ENCODE measurements at regions not wholly inside any gene's neighbourhood (a gene's known extent, or its start where the extent isn't known, plus 50 kb on each side); places are given as distances from the start of the nearest gene placed in this dataset.
"Not testable (repeated sequence)": the region's sequence is repeated elsewhere in the genome, so short reads cannot be mapped to it uniquely, and the experiment has no call there.

GRCh38 chr10:36026081-36026480 lies 384.0 kb upstream of the FZD8 start:
- DNase-seq: no peak

DNA sequence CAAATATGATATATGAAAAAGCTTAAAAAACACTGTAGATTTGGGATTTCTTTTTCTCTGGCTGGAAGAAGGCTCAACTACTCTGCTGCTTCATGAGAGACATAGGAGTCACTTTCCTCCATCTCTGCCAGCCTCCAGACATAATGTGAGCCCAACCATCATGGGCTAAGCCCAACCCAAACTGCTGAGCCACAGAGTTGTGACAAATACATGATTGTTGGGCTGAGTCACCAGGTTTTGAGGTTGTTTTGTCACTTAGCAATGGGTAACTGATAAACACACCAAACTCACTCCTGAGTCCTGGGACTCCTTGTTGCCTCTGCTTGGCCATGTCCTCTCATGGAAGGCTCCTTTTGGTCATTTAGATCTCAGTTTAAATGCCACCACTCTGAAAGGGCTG lies 381.8 kb upstream of the FZD8 start:
- DNase-seq: peak; percentile 15 to 37

GRCh38 chr10:36021096-36021495 lies 379.0 kb upstream of the FZD8 start:
- DNase-seq: no peak

DNA sequence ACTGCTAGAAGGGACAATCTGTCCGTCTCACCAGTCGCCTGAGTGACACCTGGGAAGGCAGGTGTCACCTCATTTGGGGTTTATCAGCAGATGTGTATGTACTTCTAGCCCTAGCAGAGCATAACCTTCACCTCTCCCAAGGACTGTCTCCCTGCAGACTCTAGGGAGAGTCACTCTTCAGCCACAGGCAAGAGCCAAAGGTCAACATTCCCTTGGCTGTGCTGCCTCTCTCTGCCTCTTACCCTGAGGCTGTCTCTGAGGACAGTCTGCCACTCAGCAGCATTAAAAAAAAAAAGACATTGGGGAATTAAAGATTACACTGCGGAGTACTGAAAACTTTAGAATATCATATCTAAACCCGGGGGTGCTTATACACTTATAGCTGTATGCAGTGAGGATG lies 377.7 kb upstream of the FZD8 start:
- DNase-seq: no peak

- DNase-seq: no peak
Measured at GRCh38 chr10:36018996-36019395, 376.9 kb upstream of the FZD8 start.

DNA sequence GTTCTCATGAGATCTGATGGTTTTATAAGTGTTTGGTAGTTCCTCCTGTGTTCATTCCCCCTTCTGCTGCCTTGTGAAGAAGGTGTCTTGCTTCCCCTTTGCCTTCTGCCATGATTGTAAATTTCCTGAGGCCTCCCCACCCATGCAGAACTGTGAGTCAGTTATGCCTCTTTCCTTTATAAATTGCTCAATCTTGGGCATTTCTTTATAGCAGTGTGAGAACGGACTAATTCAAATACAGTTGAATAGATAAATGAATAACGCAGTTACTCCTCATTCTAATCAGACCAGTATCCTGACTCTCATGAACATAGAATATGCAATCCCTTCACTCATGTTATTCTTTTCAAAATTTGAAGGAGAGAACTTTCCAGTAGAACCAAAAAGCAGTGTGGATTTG lies 375.0 kb upstream of the FZD8 start:
- no peak for DNase-seq

GRCh38 chr10:36007369-36007768 lies 365.3 kb upstream of the FZD8 start:
- DNase-seq: no peak

- no peak for DNase-seq
Measured at GRCh38 chr10:36003688-36004087, 361.6 kb upstream of the FZD8 start.

DNA sequence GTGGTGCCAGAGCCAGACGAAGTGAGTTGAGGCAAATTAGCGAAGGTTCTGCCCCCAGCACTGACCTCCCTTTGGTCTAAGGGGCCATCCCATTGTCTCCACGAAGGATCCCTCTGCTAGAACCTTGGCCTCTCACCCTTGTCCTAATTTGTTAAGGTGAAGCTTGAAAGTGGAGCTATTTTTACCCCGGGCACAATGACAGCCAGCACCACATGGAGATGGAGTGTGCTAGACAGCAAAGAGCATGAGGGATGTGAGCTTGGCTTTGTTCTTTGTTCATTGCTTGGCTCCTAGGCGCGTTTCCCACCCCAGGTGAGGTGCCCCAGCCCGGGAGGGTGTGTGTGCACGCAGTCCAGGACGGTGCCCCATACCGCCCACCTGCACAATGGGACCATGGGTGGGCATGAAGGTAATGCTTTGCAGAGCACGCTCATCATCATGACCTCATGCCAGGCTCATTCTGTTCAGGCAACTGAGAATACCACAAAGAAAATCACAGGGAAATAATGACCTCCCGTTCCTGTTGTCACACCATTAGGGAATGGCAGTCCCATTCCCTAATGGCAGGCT lies 361.0 kb upstream of the FZD8 start:
- no peak for DNase-seq

DNA sequence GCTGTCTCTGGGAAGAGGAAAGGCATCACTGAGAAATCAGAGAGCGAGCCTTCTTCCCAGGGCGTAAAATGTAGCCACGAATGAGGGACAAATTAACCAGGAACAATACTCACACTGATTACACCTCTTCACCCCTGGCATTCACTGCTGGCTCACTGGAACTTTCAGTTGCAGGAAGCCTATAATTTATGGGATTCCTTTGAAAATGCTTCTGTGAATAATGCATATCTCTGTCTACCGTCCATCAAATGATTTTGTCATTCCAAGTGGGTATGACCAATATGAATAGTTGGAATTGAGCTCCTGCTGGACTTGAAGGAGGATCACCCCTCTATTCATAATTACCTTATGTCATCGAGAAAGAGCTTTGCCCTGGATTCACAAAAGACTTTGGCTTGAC lies 360.3 kb upstream of the FZD8 start:
- DNase-seq: no peak

DNA sequence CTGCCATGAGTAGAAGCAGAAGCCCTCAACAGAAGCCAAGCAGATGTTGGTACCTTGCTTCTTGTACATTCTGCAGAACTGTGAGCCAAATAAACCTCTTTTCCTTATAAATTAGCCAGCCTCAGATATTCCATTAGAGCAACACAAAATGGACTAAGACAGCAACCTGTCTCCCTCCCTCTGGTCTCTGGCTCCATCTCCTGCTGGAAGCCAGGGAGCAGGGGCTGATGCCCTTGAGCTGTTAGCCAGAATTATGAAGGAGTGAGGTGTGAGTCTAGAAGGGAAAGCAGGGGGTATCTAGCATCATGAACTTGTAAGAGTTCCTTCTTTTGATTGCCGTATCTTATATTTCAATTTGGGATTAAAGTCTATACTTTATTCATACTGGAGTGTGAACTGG lies 358.7 kb upstream of the FZD8 start:
- not testable (repeated sequence) for DNase-seq

- DNase-seq: no peak
Measured at GRCh38 chr10:35998026-35998425, 355.9 kb upstream of the FZD8 start.

DNA sequence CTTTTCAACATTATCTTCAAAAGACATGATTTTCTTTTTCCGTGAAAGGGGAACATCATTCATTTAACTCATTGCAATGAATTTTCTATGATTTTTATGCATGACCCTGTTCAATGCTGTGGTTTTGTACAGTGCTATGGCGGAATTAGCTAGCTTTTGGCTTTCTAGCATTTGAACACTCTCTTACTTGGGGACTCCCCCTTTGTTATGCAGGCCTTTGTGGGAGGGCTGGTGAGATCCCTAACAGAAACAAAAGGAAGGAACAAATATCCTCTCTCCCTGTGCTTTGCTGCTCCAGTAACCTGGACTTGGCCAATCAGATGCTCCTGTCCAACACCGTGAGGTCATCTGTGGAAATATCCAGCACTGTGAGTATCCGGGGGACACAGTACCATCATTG lies 353.4 kb upstream of the FZD8 start:
- no peak for DNase-seq

DNA sequence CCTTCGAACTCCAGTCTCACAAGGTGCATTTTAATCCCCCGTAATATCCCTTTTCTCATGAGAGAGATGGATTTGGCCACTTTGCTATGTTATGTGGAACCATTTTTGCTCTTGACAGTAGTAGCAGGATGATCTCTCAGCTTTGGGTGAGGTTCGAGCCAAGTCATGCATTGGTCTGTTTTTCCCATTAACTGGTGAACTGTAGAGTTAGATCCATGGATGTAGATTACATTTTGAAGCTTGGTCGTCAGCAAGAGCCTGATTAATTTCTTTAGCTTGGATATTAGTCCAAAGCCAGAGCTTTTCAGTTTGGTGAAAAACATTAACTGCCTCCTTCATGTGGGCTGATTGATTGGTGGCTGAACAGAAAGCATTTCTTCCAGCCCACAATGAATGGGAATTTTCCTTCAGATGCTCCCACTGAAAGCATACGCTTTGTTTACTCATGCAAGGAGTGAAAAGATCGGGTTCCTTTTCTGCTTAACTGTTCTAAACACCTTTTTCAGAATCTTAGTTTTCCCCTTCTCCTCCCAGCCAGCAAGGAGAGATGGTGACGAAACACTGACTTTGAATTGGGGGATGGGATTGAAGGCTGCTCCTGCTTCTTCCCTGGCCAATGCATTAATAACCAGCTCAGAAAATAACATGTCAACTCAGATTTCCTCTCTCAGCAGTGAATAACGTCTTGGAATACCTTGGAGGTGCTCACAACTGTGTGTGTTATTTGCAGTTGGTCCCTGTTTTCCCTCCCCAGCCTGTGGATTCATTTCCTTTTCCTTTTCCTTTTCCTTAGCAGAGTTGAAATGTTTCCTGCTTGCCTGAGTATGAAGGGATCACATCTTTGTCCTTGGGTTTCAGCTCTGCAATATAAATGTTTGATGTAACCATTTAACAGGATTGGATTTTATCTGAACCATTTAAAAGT lies 351.8 kb upstream of the FZD8 start:
- DNase-seq: no peak

DNA sequence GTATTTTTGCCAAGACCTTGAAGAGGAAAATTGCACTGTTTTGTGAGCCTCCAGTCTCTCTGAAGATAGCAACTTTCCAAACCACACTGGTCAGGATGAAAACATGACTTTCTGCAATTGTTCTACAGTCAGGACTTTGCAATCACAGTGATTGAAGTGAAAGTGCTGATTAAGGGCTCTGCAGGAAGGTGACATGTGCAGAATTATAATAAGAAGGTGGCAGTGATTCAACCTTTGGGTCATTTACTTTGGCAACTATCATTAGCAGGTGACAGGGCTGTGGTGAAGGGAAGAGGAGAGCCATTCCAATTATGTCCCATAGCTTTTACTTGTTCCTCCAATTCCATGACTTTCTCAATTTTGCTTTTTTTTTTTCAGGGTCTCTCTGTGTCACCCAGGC lies 350.0 kb upstream of the FZD8 start:
- no peak for DNase-seq

DNA sequence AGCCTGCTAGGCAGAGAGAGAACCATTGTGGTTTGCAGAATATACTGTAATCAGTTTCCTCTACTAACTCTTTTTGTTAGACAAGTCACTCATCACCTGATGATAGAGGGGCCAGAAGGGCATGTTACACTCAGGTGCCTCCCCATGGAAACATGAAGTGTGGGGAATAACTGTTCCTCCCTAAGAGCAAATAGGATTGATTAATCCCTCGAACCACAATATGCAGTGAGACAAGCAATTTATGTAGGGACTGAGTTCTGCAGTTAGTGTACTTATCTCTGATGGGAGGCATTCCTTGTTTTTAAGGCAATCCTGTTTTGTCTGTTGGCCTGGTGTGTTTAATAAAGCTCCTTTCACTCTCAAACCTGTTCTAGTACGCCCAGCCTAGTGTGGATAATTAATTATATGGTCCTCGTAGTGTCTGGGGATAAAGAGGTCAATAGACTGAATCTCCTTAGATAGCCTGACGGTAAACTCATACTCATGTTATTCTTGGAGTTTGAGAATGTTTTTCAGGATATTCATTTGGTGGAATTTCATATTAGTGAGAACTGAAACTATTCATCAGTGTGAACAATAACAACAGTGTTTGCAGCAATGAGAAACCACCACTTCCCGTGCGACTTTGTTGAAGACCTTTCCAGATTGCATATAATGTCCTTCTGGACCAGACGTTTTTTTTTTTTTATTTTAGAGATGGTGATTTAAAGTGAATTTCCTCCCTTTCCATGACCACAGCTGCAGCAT lies 344.8 kb upstream of the FZD8 start:
- DNase-seq: no peak

DNA sequence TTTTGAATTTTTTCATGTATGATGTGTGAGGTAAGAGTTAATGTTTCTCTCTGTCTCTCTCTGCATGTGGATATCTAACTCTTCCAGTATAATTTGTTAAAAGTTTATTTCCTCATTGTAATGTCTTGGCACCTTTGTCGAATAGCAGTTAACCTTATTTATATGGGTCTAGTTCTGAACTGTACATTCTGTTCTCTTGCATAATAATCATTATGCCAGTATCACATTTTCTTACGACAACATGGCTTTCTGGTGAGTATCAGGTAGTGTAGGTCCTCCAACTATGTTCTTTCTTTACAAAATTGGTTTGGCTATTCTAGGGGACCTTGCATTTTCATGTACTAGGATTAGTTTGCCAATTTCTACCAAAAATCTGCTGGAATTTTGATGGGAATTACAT lies 337.0 kb upstream of the FZD8 start:
- DNase-seq: no peak

DNA sequence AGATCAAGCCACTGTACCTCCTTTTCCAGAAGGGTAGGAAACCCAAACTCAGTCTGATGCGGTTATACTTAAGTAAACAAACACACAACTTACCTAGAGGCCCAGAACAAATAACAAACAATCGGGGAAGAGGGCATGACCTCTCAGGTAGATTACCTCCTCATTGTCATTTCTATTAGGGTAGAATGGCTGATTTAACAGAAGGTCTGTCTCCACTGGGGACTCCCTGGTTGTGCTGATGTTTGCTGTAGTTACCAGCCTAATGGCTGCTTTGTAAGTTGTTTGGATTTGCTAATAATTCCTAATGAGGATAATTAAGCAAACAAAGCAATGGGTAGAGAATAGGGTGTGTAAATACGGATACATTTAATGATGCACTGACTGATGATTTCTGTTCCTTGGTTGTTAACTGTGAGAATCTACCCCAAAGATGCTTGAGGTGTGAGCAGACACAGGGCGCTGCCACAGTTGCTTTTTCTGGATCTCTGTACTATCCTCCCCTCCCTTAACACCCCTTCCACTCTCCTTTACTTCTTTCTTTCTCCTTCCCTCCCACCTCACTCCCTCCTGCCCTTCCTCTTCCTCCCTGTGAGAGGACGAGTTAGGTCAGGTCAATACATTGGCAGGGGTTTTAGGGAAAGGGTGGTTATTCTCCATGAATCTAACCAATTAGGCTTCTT lies 332.0 kb upstream of the FZD8 start:
- not testable (repeated sequence) for DNase-seq

GRCh38 chr10:35972275-35972674 lies 330.2 kb upstream of the FZD8 start:
- DNase-seq: no peak

- DNase-seq: no peak
Measured at GRCh38 chr10:35971397-35971796, 329.3 kb upstream of the FZD8 start.

DNA sequence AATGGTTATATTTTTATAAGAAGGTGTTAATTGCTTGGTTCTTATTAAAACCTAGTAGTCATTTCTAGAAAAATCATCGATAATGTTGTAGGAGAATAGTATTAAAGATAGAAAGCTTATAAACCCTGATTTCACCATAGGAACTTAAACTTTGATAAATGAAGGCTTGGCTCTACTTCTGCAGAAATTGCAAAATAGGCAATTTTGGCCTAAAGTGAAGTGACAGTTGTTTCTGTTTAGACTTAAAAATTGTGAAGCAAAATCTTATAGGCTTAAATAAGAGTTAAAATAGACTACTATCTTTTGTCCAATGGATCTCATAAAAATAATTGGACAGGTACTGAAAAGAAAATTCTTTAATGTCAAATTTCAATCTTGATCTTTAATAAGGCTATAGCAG lies 321.6 kb upstream of the FZD8 start:
- DNase-seq: no peak

DNA sequence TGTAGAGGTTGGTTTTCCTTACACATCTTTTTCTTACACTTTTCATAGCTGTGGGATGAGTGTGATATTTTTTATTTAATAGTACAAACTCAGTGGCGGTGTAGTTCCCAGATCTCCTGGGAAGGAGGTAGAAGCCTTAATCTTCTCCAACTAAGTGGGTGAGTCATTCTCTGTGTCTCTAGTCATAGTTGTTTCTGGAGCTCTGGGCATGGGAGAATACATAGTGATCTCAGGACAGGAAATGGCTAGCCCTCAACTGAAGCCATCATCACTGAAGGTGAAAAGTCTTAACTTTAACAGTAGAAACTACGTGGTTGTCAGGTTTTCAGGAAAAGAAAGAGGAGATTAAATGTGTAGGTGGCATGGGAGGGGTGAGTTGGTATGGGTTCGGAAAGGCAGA lies 319.4 kb upstream of the FZD8 start:
- DNase-seq: no peak

DNA sequence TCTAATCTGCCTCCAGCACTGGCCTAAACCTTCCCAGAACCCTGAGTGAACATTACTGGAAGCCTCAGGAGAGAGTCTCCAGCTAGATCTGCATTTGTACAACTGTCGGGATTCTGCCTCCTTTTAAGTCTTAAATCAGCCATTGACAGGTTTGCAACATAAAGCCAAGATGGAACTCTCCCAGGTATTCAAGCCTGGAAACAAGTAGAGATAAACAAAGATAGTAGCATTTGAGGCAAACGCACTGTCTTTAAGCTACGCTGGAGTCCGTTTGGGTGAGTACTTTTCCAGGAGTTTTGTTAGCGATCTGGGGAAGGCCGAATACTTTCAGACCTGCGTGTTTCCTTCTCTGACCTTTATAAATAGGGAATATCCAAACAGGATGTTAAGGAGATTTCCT lies 317.2 kb upstream of the FZD8 start:
- no peak for DNase-seq

Measured in SW 1271 (cell line).